ENCODE measurements at regions not wholly inside any gene's neighbourhood (a gene's known extent, or its start where the extent isn't known, plus 50 kb on each side); places are given as distances from the start of the nearest gene placed in this dataset.
A peak's percentile ranks its signal among the peaks of the same experiment; 100 is the strongest.

DNA sequence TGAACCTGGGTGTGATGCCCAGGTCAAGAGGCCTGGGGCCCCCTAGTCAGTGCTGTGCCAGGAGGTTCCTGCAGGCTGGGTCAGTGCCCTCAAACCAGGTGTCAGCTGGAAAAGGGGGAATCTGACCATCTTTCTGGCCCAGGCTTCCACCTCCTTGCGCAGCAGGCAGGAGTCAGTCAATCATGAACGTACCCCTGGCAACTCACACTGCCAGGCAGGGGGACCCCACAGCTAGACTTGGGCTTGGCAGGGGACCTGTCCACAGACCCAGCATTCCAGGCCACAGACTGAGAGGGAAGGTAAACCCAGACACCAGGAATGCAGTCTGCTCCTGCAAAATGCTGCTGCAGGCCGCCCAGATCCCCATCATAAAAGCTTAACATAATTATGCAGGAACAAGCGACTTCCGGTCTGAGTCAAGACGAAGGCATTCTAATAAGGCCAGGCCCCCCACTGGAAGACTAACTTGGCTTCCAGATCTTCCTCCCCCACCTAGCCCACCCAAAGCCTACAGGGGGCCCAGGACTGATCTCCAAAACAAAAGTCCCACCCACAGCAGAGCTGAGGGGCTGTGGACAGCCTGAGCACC is 156.3 kb downstream of the BCOR start:
- Histone ChIP-seq H3K27me3 (ENCODE audit: insufficient read depth, low read length) (no peaks in the 10 kb centered on the region), H3K36me3 (ENCODE audit: insufficient read depth, low read length) (no peaks in the 10 kb centered on the region), H2AFZ (ENCODE audit: low read length, unreplicated experiment) (no peak overlapping the region)

DNA sequence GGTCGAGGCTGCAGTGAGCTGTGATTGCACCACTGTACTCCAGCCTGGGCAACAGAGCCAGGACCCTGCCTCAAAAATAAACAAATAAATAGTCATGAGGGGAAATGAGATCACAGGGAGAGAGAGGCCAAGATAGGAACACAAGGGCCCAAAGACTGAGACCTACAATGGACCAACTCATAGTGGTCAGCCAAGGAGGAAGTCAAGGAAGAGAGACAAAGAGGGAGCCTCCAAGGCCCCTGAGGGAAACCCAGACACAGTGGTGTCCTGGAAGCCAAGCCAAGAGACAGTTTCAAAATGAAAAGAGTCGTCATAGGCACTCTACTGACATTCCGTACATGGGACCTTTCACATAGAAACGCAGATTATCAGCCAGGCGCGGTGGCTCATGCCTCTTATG is 153.3 kb downstream of the BCOR start:
- Histone ChIP-seq H3K27ac (ENCODE audit: low read depth, low read length) (no peak overlapping the region), H3K4me3 (ENCODE audit: low read depth, low read length) (no peak overlapping the region), H3K79me2 (ENCODE audit: control insufficient read depth, insufficient read depth, low read length, unreplicated experiment) (no peaks in the 10 kb centered on the region), H2AFZ (ENCODE audit: low read length, unreplicated experiment) (no peak overlapping the region), H3K36me3 (ENCODE audit: insufficient read depth, low read length) (no peaks in the 10 kb centered on the region), H3K27me3 (ENCODE audit: insufficient read depth, low read length) (no peaks in the 10 kb centered on the region), H3K4me1 (ENCODE audit: control insufficient read depth, insufficient read depth, low read length, unreplicated experiment) (peaks cover 3% of the 10 kb centered on the region)

More for the DNA sequence above, 156.3 kb downstream of the BCOR start:
- Histone ChIP-seq H3K79me2 (ENCODE audit: control insufficient read depth, insufficient read depth, low read length, unreplicated experiment) (no peaks in the 10 kb centered on the region), H3K4me1 (ENCODE audit: control insufficient read depth, insufficient read depth, low read length, unreplicated experiment) (no peaks in the 10 kb centered on the region), H3K4me3 (ENCODE audit: low read depth, low read length) (no peak overlapping the region), H3K27ac (ENCODE audit: low read depth, low read length) (no peak overlapping the region)

- Histone ChIP-seq H3K27ac (ENCODE audit: low read depth, low read length) (no peak overlapping the region), H3K4me3 (ENCODE audit: low read depth, low read length) (no peak overlapping the region), H3K79me2 (ENCODE audit: control insufficient read depth, insufficient read depth, low read length, unreplicated experiment) (no peaks in the 10 kb centered on the region), H3K4me1 (ENCODE audit: control insufficient read depth, insufficient read depth, low read length, unreplicated experiment) (peaks cover 3% of the 10 kb centered on the region), H2AFZ (ENCODE audit: low read length, unreplicated experiment) (no peak overlapping the region), H3K27me3 (ENCODE audit: insufficient read depth, low read length) (no peaks in the 10 kb centered on the region), H3K36me3 (ENCODE audit: insufficient read depth, low read length) (no peaks in the 10 kb centered on the region)
Observed at GRCh38 chrX:39945709-39946108, 152.0 kb downstream of the BCOR start.

DNA sequence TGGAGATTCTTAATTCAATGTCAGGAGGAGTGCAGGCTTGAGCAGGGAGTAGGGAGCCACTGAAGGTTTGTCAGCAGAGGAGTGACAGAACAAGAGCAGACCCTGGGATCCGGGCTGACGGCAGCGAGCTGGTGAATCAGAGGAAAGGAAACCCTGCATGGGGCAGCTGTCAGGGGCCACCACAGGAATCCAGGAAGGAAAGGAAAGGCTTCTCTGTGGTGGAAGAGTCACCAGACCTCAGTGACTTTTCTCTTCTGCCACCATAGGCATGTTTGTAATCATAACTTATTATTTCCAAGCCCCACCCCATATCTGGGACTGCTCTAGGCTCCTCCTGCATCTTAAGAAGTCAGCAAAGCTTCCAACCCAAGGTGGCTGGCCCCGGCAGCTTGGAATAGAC is 150.9 kb downstream of the BCOR start:
- Histone ChIP-seq H3K27ac (ENCODE audit: low read depth, low read length) (peak overlapping the region; percentile 41; the same call in 1 of the 2 replicates), H3K4me3 (ENCODE audit: low read depth, low read length) (no peak overlapping the region), H3K36me3 (ENCODE audit: insufficient read depth, low read length) (no peaks in the 10 kb centered on the region), H3K79me2 (ENCODE audit: control insufficient read depth, insufficient read depth, low read length, unreplicated experiment) (no peaks in the 10 kb centered on the region), H2AFZ (ENCODE audit: low read length, unreplicated experiment) (peak overlapping the region; percentile 60), H3K4me1 (ENCODE audit: control insufficient read depth, insufficient read depth, low read length, unreplicated experiment) (peaks cover 3% of the 10 kb centered on the region), H3K27me3 (ENCODE audit: insufficient read depth, low read length) (no peaks in the 10 kb centered on the region)

DNA sequence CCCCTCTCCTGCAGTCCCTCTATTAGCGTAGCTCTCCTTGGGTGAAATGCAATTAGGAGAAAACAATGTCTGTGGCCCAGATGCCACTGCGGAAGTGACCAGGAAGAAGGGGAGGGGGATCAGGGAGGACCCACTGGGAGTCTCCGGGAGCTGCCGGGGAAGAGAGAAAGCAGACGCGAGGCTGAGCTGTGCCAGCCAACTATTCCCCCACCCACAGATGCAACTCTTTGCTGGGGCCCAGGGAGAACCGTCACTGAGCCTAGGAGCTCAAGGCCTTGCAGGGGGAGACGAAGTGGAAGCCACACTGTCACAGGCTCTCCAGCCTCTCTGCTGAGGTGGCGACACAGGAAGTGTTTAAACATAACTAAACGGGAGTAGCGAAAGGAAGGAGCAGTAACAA is 149.2 kb downstream of the BCOR start:
- Histone ChIP-seq H2AFZ (ENCODE audit: low read length, unreplicated experiment) (no peak overlapping the region), H3K27me3 (ENCODE audit: insufficient read depth, low read length) (no peaks in the 10 kb centered on the region), H3K27ac (ENCODE audit: low read depth, low read length) (no peak overlapping the region), H3K4me3 (ENCODE audit: low read depth, low read length) (no peak overlapping the region), H3K36me3 (ENCODE audit: insufficient read depth, low read length) (no peaks in the 10 kb centered on the region), H3K79me2 (ENCODE audit: control insufficient read depth, insufficient read depth, low read length, unreplicated experiment) (no peaks in the 10 kb centered on the region), H3K4me1 (ENCODE audit: control insufficient read depth, insufficient read depth, low read length, unreplicated experiment) (peaks cover 6% of the 10 kb centered on the region)

GRCh38 chrX:39950018-39950688 is 147.6 kb downstream of the BCOR start:
- Histone ChIP-seq H3K4me1 (ENCODE audit: control insufficient read depth, insufficient read depth, low read length, unreplicated experiment) (peaks cover 12% of the 10 kb centered on the region), H3K79me2 (ENCODE audit: control insufficient read depth, insufficient read depth, low read length, unreplicated experiment) (no peaks in the 10 kb centered on the region), H2AFZ (ENCODE audit: low read length, unreplicated experiment) (no peak overlapping the region), H3K27ac (ENCODE audit: low read depth, low read length) (no peak overlapping the region), H3K36me3 (ENCODE audit: insufficient read depth, low read length) (no peaks in the 10 kb centered on the region), H3K4me3 (ENCODE audit: low read depth, low read length) (no peak overlapping the region), H3K27me3 (ENCODE audit: insufficient read depth, low read length) (no peaks in the 10 kb centered on the region)

DNA sequence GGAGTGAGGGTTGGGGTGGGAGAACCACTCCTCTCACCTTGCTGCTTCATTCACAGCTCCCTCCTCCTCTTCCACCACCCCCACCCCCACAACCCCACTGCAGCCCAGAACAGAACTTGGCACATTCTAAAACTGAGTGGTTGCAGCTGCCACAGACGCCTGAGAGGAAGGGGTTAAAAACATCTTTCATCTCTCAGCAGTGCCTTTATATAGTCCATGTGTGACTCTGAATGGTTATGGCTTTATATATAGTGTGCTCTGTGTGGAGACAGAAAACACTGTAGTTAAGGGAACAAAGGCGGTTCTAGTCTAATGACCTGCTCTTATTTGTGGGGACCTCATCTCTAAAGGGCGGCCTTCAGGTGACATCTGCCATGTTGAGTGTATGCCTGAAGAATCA is 144.8 kb downstream of the BCOR start:
- Histone ChIP-seq H2AFZ (ENCODE audit: low read length, unreplicated experiment) (no peak overlapping the region), H3K27me3 (ENCODE audit: insufficient read depth, low read length) (no peaks in the 10 kb centered on the region), H3K36me3 (ENCODE audit: insufficient read depth, low read length) (no peaks in the 10 kb centered on the region), H3K4me1 (ENCODE audit: control insufficient read depth, insufficient read depth, low read length, unreplicated experiment) (peaks cover 9% of the 10 kb centered on the region), H3K79me2 (ENCODE audit: control insufficient read depth, insufficient read depth, low read length, unreplicated experiment) (no peaks in the 10 kb centered on the region), H3K4me3 (ENCODE audit: low read depth, low read length) (no peak overlapping the region), H3K27ac (ENCODE audit: low read depth, low read length) (no peak overlapping the region)

DNA sequence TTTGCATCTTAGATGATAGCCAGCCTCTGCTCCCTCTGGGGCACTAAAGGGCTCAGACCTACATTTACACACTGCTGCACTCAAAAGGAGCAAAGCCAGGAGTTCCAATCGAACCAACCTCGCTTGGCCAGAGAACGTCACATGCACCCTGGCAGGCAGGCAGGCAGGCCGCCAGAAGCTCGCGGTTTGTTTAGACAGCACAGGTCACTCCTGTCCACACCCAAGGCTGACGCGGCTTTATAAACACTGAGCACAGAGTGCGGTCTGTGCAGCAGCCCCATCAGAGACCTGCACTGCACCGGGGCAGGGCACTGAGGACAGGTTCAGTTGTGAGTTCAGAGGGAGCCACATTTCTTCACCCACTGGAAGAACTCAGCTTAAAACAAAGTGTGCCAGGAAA is 143.9 kb downstream of the BCOR start:
- H2AFZ ChIP-seq (ENCODE audit: low read length, unreplicated experiment): no peak overlapping the region
- peaks cover 9% of the 10 kb centered on the region for H3K4me1 ChIP-seq (ENCODE audit: control insufficient read depth, insufficient read depth, low read length, unreplicated experiment)
- H3K36me3 ChIP-seq (ENCODE audit: insufficient read depth, low read length): no peaks in the 10 kb centered on the region
- no peaks in the 10 kb centered on the region for H3K79me2 ChIP-seq (ENCODE audit: control insufficient read depth, insufficient read depth, low read length, unreplicated experiment)
- no peak overlapping the region for H3K4me3 ChIP-seq (ENCODE audit: low read depth, low read length)
- H3K27ac ChIP-seq (ENCODE audit: low read depth, low read length): no peak overlapping the region; the same call in 1 of the 2 replicates
- H3K27me3 ChIP-seq (ENCODE audit: insufficient read depth, low read length): no peaks in the 10 kb centered on the region

GRCh38 chrX:39954851-39955250 is 142.9 kb downstream of the BCOR start:
- Histone ChIP-seq H2AFZ (ENCODE audit: low read length, unreplicated experiment) (no peak overlapping the region), H3K36me3 (ENCODE audit: insufficient read depth, low read length) (no peaks in the 10 kb centered on the region), H3K4me1 (ENCODE audit: control insufficient read depth, insufficient read depth, low read length, unreplicated experiment) (peaks cover 9% of the 10 kb centered on the region), H3K27ac (ENCODE audit: low read depth, low read length) (no peak overlapping the region), H3K4me3 (ENCODE audit: low read depth, low read length) (no peak overlapping the region), H3K79me2 (ENCODE audit: control insufficient read depth, insufficient read depth, low read length, unreplicated experiment) (no peaks in the 10 kb centered on the region), H3K27me3 (ENCODE audit: insufficient read depth, low read length) (no peaks in the 10 kb centered on the region)

DNA sequence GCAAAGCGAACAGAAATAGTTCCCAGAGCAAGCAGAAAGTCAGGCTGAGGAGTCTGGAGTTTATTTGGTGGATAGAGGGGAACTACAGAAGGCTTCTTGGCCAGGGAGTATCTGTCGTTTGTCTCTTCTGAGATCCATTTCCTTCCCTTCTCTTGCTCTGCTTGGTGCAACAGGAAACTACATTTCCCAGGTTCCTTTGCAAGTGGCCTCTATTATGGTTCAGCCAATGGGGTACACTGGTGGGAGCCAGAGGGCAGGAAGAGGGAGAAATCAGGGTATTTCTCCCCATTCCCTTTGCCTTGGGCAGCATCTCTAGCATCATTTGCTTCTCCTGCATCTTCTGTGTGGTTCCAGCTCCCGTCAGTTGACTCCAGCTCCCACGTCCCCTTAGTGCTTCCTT is 142.1 kb downstream of the BCOR start:
- H3K4me1 ChIP-seq (ENCODE audit: control insufficient read depth, insufficient read depth, low read length, unreplicated experiment): peaks cover 9% of the 10 kb centered on the region
- no peak overlapping the region for H3K27ac ChIP-seq (ENCODE audit: low read depth, low read length)

GRCh38 chrX:39956803-39957394 is 140.9 kb downstream of the BCOR start:
- no peaks in the 10 kb centered on the region for H3K79me2 ChIP-seq (ENCODE audit: control insufficient read depth, insufficient read depth, low read length, unreplicated experiment)
- no peaks in the 10 kb centered on the region for H3K36me3 ChIP-seq (ENCODE audit: insufficient read depth, low read length)
- H3K27me3 ChIP-seq (ENCODE audit: insufficient read depth, low read length): no peaks in the 10 kb centered on the region
- H3K4me3 ChIP-seq (ENCODE audit: low read depth, low read length): no peak overlapping the region
- H3K4me1 ChIP-seq (ENCODE audit: control insufficient read depth, insufficient read depth, low read length, unreplicated experiment): peaks cover 9% of the 10 kb centered on the region
- H2AFZ ChIP-seq (ENCODE audit: low read length, unreplicated experiment): no peak overlapping the region
- H3K27ac ChIP-seq (ENCODE audit: low read depth, low read length): no peak overlapping the region

More for the DNA sequence above, 142.1 kb downstream of the BCOR start:
- H3K79me2 ChIP-seq (ENCODE audit: control insufficient read depth, insufficient read depth, low read length, unreplicated experiment): no peaks in the 10 kb centered on the region
- H2AFZ ChIP-seq (ENCODE audit: low read length, unreplicated experiment): no peak overlapping the region
- no peak overlapping the region for H3K4me3 ChIP-seq (ENCODE audit: low read depth, low read length)
- no peaks in the 10 kb centered on the region for H3K27me3 ChIP-seq (ENCODE audit: insufficient read depth, low read length)
- H3K36me3 ChIP-seq (ENCODE audit: insufficient read depth, low read length): no peaks in the 10 kb centered on the region
